HPDE6-E6E7 (cell line): ENCODE measurements at regions not wholly inside any gene's neighbourhood (a gene's known extent, or its start where the extent isn't known, plus 50 kb on each side); places are given as distances from the start of the nearest gene placed in this dataset.
"Not testable (repeated sequence)": the region's sequence is repeated elsewhere in the genome, so short reads cannot be mapped to it uniquely, and the experiment has no call there.

ENCODE experiments used
- DNase-seq: peaks from one replicate; pipeline ENCODE4 v3.0.0; 2011; ENCODE audit warnings: missing footprints; ENCODE audit errors: extremely low spot score

GRCh38 chr15:84152381-84152979 is 83.1 kb upstream of the GOLGA6L4 start:
- DNase-seq, result not testable (repeated sequence)

GRCh38 chr15:84153655-84154140 is 81.9 kb upstream of the GOLGA6L4 start:
- not testable (repeated sequence) for DNase-seq

GRCh38 chr15:84154314-84154713 is 81.3 kb upstream of the GOLGA6L4 start:
- not testable (repeated sequence) for DNase-seq

GRCh38 chr15:84154787-84155186 is 80.8 kb upstream of the GOLGA6L4 start:
- DNase-seq, result not testable (repeated sequence)

- DNase-seq, result not testable (repeated sequence)
These were observed 79.6 kb upstream of the GOLGA6L4 start for GRCh38 chr15:84155792-84156587.

GRCh38 chr15:84156588-84156840 is 79.1 kb upstream of the GOLGA6L4 start:
- not testable (repeated sequence) for DNase-seq

- DNase-seq, result not testable (repeated sequence)
These were observed 78.4 kb upstream of the GOLGA6L4 start for GRCh38 chr15:84157056-84157632.

- DNase-seq, result not testable (repeated sequence)
These were observed 77.7 kb upstream of the GOLGA6L4 start for GRCh38 chr15:84157857-84158256.

- not testable (repeated sequence) for DNase-seq
These were observed 76.0 kb upstream of the GOLGA6L4 start for GRCh38 chr15:84159346-84160269.

GRCh38 chr15:84164423-84165292 is 70.9 kb upstream of the GOLGA6L4 start:
- not testable (repeated sequence) for DNase-seq

- not testable (repeated sequence) for DNase-seq
These were observed 65.5 kb upstream of the GOLGA6L4 start for GRCh38 chr15:84170029-84170428.

- DNase-seq, result not testable (repeated sequence)
These were observed 62.4 kb upstream of the GOLGA6L4 start for GRCh38 chr15:84173231-84173610.
